Parathyroid adenoma (tissue), 2 donors: ENCODE measurements at regions not wholly inside any gene's neighbourhood (a gene's known extent, or its start where the extent isn't known, plus 50 kb on each side); places are given as distances from the start of the nearest gene placed in this dataset.

Source experiments
- H2AFZ ChIP-seq: fragments of 300-600 bp; sonication (generic); one replicate; pipeline ENCODE4 v1.7.0; 2017; ENCODE audit warnings: antibody characterized with exemption, mild to moderate bottlenecking
- H3K27ac ChIP-seq: fragments of 300-600 bp; sonication (generic); one replicate; pipeline ENCODE4 v1.7.0; 2017
- H3K27me3 ChIP-seq: fragments of 300-600 bp; sonication (generic); one replicate; pipeline ENCODE4 v1.7.0; 2017; ENCODE audit warnings: low read length; ENCODE audit not compliant: control insufficient read depth, insufficient read depth
- H3K36me3 ChIP-seq: fragments of 300-600 bp; sonication (generic); one replicate; pipeline ENCODE4 v1.7.0; 2017; ENCODE audit warnings: low read length; ENCODE audit not compliant: control insufficient read depth, insufficient read depth
- H3K4me1 ChIP-seq: fragments of 300-600 bp; sonication (generic); one replicate; pipeline ENCODE4 v1.7.0; 2017; ENCODE audit warnings: control low read depth
- H3K4me2 ChIP-seq: fragments of 300-600 bp; sonication (generic); one replicate; pipeline ENCODE4 v1.7.0; 2017; ENCODE audit warnings: low read length
- H3K4me3 ChIP-seq: fragments of 300-600 bp; sonication (generic); one replicate; pipeline ENCODE4 v1.7.0; 2017; ENCODE audit warnings: low read depth, low read length
- H3K79me2 ChIP-seq: fragments of 300-600 bp; sonication (generic); one replicate; pipeline ENCODE4 v1.7.0; 2017; ENCODE audit warnings: control low read depth
- H3K9ac ChIP-seq: fragments of 300-600 bp; sonication (generic); one replicate; pipeline ENCODE4 v1.7.0; 2017; ENCODE audit warnings: mild to moderate bottlenecking
- H3K9me3 ChIP-seq: fragments of 300-600 bp; sonication (generic); one replicate; pipeline ENCODE4 v1.7.0; 2017; ENCODE audit warnings: low read length; ENCODE audit not compliant: control insufficient read depth
- TF ChIP-seq, protein P1 (sequence below): fragments of 300-600 bp; sonication (generic); IDR thresholded peaks from one replicate; pipeline ENCODE4 v1.7.0; 2017; ENCODE audit warnings: antibody characterized with exemption, mild to moderate bottlenecking
- donor health status: primary hyperparathyroidism.

GRCh38 chr4:26076000-26076587, 162.1 kb downstream of the SMIM20 start:
- TF ChIP-seq, protein P1, sequence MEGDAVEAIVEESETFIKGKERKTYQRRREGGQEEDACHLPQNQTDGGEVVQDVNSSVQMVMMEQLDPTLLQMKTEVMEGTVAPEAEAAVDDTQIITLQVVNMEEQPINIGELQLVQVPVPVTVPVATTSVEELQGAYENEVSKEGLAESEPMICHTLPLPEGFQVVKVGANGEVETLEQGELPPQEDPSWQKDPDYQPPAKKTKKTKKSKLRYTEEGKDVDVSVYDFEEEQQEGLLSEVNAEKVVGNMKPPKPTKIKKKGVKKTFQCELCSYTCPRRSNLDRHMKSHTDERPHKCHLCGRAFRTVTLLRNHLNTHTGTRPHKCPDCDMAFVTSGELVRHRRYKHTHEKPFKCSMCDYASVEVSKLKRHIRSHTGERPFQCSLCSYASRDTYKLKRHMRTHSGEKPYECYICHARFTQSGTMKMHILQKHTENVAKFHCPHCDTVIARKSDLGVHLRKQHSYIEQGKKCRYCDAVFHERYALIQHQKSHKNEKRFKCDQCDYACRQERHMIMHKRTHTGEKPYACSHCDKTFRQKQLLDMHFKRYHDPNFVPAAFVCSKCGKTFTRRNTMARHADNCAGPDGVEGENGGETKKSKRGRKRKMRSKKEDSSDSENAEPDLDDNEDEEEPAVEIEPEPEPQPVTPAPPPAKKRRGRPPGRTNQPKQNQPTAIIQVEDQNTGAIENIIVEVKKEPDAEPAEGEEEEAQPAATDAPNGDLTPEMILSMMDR = no peak
- H3K27ac ChIP-seq = no peak overlapping the region
- no peak overlapping the region for H3K4me3 ChIP-seq

DNA sequence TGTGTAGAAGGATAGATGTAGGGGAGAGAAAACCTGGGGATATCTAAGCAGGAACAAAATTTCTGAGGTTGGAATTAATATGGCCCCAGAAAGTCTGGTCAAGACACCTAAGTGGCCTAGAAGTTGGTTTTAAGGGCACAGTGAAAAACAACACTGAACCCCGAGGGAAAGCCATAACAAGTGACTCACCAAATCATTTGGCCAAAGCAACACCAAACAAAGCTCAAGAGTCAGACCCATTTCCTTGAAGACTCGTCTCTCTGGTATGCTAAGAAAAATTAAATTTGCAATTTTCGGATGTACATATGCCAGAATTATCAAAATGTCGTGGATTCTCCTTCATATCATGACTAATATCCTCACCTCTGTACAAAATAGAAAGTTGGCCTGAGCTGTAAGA, 162.9 kb downstream of the SMIM20 start:
- H3K36me3 ChIP-seq = no peaks in the 10 kb centered on the region
- peaks cover 2% of the 10 kb centered on the region for H3K9me3 ChIP-seq
- H3K9ac ChIP-seq = no peak overlapping the region
- no peak overlapping the region for H2AFZ ChIP-seq
- H3K27me3 ChIP-seq = no peaks in the 10 kb centered on the region
- H3K4me1 ChIP-seq = no peaks in the 10 kb centered on the region
- no peak overlapping the region for H3K27ac ChIP-seq
- no peaks in the 10 kb centered on the region for H3K79me2 ChIP-seq
- TF ChIP-seq, protein P1 = no peak
- no peak overlapping the region for H3K4me3 ChIP-seq
- no peak overlapping the region for H3K4me2 ChIP-seq

More at GRCh38 chr4:26076000-26076587, 162.1 kb downstream of the SMIM20 start:
- no peaks in the 10 kb centered on the region for H3K27me3 ChIP-seq
- H2AFZ ChIP-seq = no peak overlapping the region
- H3K4me1 ChIP-seq = no peaks in the 10 kb centered on the region
- H3K9ac ChIP-seq = no peak overlapping the region
- H3K9me3 ChIP-seq = peaks cover 2% of the 10 kb centered on the region
- no peaks in the 10 kb centered on the region for H3K79me2 ChIP-seq
- H3K36me3 ChIP-seq = no peaks in the 10 kb centered on the region
- no peak overlapping the region for H3K4me2 ChIP-seq

- no peak overlapping the region for H3K9ac ChIP-seq
- TF ChIP-seq, protein P1 = no peak
Observed at GRCh38 chr4:26077756-26078155, 163.7 kb downstream of the SMIM20 start.

GRCh38 chr4:26080870-26081628, 167.0 kb downstream of the SMIM20 start:
- no peak overlapping the region for H3K4me3 ChIP-seq
- no peak overlapping the region for H3K27ac ChIP-seq
- H3K9me3 ChIP-seq = peaks cover 2% of the 10 kb centered on the region
- H3K27me3 ChIP-seq = no peaks in the 10 kb centered on the region
- no peaks in the 10 kb centered on the region for H3K79me2 ChIP-seq
- no peaks in the 10 kb centered on the region for H3K36me3 ChIP-seq
- H3K9ac ChIP-seq = no peak overlapping the region
- no peak overlapping the region for H3K4me2 ChIP-seq
- TF ChIP-seq, protein P1 = no peak
- H3K4me1 ChIP-seq = no peaks in the 10 kb centered on the region
- H2AFZ ChIP-seq = no peak overlapping the region

More at GRCh38 chr4:26077756-26078155, 163.7 kb downstream of the SMIM20 start:
- Histone ChIP-seq H3K9me3 (peaks cover 2% of the 10 kb centered on the region), H3K79me2 (no peaks in the 10 kb centered on the region), H3K4me3 (no peak overlapping the region), H3K4me1 (no peaks in the 10 kb centered on the region), H3K4me2 (no peak overlapping the region), H3K27ac (no peak overlapping the region), H3K36me3 (no peaks in the 10 kb centered on the region), H3K27me3 (no peaks in the 10 kb centered on the region), H2AFZ (no peak overlapping the region)
